H1 (cell line): ENCODE measurements at regions not wholly inside any gene's neighbourhood (a gene's known extent, or its start where the extent isn't known, plus 50 kb on each side); places are given as distances from the start of the nearest gene placed in this dataset.

Experiments
- ASH2L ChIP-seq: fragments of 200-600, 300-600 bp; sonication (generic); IDR thresholded peaks from one replicate; pipeline ENCODE4 v1.7.1; 2017; ENCODE audit warnings: low read length
- YY1 ChIP-seq: IDR thresholded peaks from 2 replicates; pipeline ENCODE4 v1.6.1; 2011; ENCODE audit warnings: low read depth, mild to moderate bottlenecking, low read length
- TF ChIP-seq, protein P1 (sequence below): IDR thresholded peaks from 2 replicates; pipeline ENCODE4 v1.6.1; 2012; ENCODE audit warnings: low read length, inconsistent platforms

DNA sequence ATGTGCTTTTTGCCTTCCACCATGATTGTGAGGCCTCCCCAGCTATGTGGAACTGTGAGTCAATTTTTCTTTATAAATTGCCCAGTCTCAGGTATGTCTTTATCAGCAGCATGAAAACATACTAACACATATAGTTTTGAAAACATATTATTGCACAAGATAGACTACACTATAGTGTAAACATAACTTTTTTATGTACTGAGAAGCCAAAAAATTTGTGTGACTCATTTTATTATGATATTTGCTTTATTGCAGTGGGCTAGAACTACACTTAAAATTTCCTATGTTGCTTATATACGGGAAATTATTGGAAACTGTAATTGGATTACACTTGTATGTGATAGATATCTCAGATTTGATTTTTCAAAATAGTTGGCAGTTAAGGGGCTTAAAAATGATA, 885.5 kb upstream of the FBXO33 start (continued):
- TF ChIP-seq YY1 (no peak), ASH2L (no peak)
- TF ChIP-seq, protein P1, sequence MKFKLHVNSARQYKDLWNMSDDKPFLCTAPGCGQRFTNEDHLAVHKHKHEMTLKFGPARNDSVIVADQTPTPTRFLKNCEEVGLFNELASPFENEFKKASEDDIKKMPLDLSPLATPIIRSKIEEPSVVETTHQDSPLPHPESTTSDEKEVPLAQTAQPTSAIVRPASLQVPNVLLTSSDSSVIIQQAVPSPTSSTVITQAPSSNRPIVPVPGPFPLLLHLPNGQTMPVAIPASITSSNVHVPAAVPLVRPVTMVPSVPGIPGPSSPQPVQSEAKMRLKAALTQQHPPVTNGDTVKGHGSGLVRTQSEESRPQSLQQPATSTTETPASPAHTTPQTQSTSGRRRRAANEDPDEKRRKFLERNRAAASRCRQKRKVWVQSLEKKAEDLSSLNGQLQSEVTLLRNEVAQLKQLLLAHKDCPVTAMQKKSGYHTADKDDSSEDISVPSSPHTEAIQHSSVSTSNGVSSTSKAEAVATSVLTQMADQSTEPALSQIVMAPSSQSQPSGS, result no peak
